IPS-18c (cell line): ENCODE measurements at regions not wholly inside any gene's neighbourhood (a gene's known extent, or its start where the extent isn't known, plus 50 kb on each side); places are given as distances from the start of the nearest gene placed in this dataset.

Experiments
- H3K4me3 ChIP-seq: 2 replicates; pipeline ENCODE4 v1.7.0; 2013; ENCODE audit warnings: low read depth, mild to moderate bottlenecking, low read length, moderate library complexity; ENCODE audit not compliant: insufficient read depth
- H3K9me3 ChIP-seq: one replicate; pipeline ENCODE4 v1.6.1; 2013; ENCODE audit warnings: mild to moderate bottlenecking, low read length, moderate library complexity; ENCODE audit not compliant: control insufficient read depth, insufficient read depth

DNA sequence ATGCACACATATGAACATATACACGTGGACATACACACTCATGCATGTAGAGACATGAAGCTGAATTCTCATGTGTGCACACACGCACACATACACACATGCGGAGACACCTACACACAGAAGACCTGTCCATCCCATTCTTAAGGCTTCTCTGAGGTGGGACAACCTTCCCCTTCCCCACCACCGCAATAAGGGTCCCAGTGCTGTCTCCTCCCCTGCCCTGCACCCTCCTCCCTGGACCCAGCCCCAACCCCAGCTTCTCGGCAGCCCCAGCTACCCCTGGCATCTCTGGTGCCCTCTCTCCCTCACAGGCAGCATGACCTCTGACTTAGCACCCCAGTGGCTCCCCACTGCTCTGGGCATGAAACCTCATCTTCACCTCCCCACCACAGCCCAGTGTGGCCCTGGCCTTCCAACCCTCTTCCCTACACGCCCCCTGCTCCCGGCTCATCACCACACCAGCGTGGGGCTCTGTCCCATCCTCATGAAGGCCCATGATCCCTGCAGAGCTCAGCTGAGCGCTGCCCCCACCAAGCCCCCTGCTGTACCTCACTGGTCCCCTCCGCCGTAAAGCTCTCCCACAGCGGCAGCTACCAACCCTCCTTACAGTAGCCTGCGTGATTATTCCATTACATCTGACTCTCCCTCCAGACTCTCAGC, 204.1 kb upstream of the ZNF536 start:
- Histone ChIP-seq H3K4me3 (no peak overlapping the region), H3K9me3 (no peaks in the 10 kb centered on the region)

DNA sequence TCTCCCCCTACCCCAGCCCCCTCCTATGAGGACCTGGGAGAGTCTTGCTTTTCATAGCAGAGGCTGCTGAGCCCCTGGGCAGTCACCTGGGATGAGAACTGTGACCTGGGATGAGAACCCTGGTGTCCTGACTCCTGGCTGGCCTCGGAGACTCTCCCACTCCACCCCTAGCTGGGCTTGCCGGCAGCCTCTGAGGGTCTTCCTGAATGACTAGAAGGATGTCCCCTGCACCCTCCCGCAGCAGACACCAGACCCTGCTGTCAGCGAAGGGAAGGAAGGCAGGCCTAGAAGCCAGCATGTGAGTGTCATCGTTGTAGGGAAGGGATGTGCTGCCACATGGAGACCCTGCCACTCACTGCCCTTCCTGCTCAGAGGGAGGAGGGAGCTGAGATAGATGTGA, 203.4 kb upstream of the ZNF536 start:
- H3K4me3 ChIP-seq: no peak overlapping the region
- no peaks in the 10 kb centered on the region for H3K9me3 ChIP-seq

DNA sequence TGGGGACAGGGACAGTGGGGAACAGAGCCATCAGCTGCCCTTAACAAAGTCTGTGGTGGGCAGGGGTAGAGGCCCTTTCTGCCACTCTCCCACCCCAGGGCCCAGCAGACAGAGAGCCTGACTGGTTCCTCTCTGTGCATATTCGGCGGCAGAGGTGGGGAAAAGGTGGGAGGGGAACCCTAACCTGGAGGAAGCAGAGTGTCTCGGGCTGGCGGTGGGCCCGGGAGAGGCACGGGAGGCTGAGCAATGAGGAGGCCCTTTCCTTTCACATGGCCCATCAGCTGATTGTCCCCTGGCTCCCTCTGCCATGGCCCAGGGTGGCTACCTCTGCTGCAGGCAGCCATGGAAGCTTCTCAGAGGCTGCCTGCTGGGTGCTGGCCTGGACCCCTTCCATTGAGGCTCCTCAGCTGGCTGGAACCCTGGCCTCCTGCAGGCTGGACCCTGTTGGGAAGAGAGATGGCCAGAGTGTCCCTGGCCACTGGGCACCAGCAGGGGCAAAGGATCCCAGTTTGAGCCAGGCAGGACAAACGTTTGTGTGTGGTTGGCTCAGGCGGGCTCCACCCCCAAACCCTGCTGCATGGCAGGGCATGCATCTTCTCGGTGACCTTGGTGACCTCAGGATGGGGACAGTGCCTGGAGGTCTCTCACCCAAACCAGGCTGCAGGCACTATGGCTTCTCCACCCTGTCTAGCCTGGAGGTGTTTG, 202.8 kb upstream of the ZNF536 start:
- H3K9me3 ChIP-seq: no peaks in the 10 kb centered on the region
- no peak overlapping the region for H3K4me3 ChIP-seq

DNA sequence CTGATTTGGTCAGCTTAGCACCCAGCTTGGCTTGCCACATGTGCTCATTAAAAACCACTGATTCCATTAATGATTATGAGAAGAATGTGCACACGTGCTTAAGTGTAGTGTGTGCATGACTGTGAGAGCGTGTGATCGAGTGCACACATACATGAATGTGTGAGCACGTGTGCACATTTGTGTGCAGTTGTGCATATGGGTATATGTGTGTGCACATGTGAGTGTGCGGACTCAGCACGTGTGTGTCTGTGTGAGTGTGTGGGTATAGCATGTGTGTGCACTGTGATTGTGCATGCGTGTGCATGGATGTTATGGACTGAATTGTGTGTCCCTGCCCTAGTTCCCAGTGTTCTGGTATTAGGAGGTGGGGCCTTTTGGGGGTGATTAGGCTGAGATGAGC, 202.1 kb upstream of the ZNF536 start:
- Histone ChIP-seq H3K4me3 (no peak overlapping the region), H3K9me3 (no peaks in the 10 kb centered on the region)

DNA sequence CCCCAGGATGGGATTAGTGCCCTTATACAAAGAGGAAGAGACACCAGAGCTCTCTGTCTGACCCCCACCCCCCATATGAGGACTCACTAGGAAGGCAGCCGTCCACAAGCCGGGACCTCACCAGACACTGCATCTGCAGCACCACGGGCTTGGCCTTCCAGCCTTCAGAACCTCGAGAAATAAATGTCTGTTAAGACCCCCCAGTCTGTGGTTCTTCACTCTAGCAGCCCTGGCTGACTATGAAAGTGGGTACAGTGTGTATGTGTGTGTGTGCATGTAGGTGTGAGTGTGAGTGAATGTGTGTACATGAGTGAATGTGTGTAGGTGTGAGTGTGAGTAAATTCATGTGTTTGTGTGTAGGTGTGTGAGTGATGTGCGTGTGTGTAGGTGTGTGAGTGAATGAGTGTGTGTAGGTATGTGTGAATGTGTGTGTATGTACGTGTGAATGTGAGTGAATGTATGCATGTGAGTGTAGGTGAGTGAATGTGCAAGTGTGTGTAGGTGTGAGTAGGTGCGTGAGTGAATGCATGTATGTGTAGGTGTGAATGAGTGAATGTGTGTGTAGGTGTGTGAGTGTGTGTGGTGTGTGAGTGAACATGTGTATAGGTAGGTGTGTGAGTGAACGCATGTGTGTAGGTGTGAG, 201.6 kb upstream of the ZNF536 start:
- H3K4me3 ChIP-seq: no peak overlapping the region
- H3K9me3 ChIP-seq: no peaks in the 10 kb centered on the region

DNA sequence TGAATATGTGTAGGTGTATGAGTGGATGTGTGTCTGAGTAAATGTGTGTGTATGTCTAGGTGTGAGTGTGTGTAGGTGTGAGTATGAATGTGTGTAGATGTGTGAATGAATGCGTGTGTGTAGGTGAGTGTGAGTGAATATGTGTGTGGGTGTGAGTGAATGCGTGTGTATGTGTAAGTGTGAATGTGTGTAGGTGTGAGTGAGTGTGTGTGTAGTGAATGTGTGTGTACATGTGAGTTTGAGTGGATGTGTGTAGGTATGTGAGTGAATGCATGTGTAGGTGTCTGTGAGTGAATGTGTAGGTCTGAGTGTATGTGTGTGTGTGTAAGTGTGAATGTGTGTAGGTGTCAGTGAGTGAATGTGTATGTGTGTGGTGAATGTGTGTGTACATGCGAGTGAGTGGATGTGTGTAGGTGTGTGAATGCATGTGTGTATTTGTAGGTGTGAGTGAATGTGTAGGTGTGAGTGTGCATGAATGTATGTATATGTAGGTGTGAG, 201.0 kb upstream of the ZNF536 start:
- no peaks in the 10 kb centered on the region for H3K9me3 ChIP-seq
- H3K4me3 ChIP-seq: no peak overlapping the region

DNA sequence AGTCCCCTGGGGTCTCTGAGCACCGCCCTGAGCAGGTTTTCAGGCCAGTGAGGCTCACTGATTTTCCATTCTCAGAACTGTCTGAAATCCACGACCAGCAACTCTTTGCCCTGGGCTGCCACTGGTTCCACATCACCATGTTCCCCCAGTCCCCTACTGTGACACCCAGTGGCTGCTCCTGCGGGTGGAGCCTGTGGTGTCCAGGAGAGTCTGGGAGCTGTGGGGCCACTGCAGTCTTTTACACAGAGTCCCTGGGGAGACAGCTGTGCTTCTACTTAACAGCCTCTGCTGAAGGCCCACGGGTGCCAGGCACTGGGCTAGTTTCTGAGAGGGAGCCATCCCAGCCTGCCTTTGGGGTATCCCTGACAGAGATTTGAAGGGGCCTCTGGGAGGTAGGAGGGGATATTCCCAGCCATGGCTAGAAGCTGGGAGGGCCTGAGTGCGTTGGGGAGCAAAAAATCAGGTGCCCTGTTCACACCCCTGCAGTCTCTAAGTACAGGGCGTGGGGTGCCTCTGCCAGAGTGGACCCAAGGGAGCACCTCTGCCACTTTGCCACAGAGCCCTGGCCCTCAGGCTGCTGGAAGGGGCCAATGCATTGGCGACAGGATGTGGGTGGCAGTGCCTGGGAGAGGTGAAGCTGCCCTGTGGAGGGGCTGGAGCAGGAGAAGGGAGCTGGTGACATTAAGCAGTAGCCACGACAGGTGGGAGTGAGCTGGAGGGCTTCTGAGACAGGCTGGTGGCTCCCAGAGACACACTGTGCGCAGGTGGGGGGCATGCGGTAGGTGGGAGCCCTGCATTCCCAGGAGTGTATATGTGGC, 200.2 kb upstream of the ZNF536 start:
- H3K4me3 ChIP-seq: no peak overlapping the region
- no peaks in the 10 kb centered on the region for H3K9me3 ChIP-seq

DNA sequence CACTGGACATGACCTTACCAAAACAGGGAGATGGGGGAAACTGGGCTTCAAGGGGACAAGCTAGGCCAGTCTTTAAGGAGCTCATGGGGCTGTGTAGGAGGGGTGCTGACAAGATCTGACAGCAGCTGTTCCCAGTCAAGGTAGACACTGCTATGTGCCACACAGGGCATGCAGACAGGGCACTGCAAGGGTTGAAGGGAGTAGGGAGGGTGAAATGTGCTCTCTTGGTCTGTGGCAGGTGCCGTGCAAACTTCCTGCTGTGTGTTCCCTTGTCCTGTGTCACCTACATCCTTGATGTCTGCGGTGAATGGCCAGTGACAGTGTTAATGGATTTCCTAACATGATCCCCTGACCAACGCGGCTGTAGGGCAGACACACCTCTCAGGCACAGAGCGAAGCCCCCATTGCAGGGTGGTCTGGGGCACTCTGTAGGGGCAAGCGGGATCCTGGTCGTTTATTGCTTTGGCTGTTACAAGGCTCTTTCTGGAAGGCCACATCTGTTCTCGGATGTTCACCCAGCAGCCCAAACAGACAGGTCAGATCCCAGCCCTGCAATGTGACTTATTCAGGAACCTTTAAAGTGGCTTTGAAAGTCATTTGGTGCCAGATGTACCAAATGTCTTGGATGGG, 199.5 kb upstream of the ZNF536 start:
- Histone ChIP-seq H3K4me3 (no peak overlapping the region), H3K9me3 (no peaks in the 10 kb centered on the region)

DNA sequence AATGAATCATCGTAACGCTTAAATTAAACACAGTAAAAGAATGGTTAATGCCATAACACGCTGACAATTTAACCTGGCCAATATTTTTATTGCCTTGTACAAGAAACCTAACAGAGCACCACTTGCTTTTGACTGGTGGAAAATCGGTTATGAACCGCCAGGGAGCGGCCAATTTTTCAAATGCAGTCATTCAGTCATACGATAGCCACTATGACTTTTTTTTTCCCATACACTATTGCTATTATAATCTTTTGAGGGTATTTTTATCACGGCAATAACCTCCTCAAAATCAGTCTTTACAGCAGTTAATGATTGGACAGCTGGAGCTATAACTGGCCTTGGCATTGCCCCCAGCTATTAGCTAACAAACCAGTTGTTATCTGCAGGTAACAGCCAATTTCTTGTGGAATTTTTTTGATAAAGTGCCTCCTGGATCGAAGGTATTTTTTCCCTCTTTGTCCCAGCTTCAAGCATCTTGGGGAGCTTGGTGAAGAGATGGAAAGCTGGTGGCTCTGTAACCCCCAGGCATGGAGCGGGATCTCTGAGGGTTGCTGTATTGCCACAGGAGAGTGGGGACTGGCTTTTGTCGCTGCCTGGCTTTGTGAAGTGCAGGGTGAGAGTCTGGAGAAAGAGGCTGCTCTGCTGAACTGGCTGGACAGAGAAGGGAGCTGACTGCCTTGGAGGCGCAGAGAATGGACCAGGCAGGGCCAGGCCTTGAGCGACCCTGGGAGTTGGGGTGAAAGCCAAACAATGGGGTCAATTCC, 198.4 kb upstream of the ZNF536 start:
- no peak overlapping the region for H3K4me3 ChIP-seq
- H3K9me3 ChIP-seq: no peaks in the 10 kb centered on the region

DNA sequence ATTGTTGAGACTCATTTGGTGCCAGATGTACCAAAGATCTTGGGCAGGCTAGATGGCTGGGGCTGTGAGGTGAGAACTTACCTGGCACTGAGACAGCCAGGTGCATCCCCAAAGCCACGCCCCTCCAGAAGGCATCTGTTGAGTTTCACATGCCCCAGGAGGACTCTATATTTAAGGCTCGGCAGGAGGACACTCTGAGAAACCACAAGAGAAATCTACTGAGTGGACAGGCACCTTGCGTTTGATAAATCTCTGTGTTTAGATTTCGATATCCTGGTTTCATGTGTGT, 197.9 kb upstream of the ZNF536 start:
- Histone ChIP-seq H3K9me3 (no peaks in the 10 kb centered on the region), H3K4me3 (no peak overlapping the region)

DNA sequence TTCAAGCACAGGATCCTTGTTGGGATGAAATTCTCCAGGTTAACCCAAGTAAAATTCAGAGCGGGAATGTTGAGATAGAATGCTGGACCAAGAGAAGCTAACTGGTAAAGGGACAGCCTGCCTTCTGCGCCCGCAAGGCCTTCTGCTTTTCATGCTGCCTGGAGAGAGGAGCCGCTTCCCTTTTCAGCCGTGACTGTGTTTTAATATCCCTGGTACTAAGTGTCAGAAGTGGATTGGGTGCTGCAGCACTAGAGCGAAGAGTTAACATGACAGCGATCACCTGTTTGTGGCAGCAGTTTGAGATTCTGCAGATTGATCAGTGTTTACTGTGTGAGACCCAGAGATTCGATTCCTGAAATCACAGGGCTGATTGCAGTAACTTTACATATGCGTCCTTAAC, 197.4 kb upstream of the ZNF536 start:
- Histone ChIP-seq H3K9me3 (no peaks in the 10 kb centered on the region), H3K4me3 (no peak overlapping the region)

DNA sequence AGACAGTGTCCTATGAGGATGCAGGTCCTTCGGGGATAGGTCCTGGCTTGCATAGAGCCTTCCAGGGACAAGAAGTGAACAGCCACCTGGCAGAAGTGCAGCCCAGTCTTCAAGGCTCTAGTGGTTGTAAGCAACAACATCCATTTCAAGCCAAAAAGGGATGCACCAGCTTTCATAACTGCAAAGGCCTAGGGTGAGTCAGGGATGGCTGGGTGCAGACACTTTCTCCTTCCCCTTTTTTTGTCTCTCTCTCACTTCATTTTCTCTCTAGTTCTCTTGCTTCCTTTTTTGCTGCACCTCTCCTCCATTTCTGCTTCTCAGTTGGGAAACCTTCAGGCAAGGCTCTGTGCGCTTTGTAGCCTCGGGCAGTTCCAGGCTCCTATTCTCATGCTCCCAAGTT, 196.2 kb upstream of the ZNF536 start:
- no peak overlapping the region for H3K4me3 ChIP-seq
- H3K9me3 ChIP-seq: no peaks in the 10 kb centered on the region

DNA sequence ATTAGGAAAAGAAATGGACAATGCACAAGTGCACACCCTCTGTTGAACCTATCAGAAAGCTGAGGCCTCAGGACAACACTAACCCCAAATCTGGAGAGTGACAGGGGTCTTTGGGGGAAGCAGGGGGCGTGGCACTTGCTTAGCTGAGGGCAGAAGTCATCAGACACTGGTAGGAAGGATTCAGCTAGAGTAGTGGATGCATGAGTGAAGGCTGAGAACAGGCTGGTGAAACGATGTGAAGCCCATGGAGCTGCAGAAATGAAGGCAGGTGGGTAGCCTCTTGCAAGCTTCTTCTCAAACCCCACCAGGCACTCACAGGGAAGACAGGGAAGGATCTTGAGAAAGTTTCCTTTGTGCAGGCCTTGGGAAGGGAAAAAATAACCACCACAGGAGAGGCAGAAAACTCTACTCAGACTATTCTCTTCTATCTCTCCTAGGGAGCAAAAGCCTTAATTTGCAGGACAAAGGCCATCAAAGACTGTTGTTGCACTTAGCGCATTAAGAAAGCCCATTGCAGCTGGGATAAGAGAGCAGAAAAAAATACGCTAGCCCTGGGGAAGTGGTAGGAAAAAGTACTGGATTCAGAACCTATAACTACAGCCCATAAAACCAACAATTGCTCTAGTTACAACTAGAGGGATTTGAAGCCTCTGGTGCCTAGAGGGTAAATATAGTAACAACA, 193.3 kb upstream of the ZNF536 start:
- Histone ChIP-seq H3K4me3 (no peak overlapping the region), H3K9me3 (no peaks in the 10 kb centered on the region)

DNA sequence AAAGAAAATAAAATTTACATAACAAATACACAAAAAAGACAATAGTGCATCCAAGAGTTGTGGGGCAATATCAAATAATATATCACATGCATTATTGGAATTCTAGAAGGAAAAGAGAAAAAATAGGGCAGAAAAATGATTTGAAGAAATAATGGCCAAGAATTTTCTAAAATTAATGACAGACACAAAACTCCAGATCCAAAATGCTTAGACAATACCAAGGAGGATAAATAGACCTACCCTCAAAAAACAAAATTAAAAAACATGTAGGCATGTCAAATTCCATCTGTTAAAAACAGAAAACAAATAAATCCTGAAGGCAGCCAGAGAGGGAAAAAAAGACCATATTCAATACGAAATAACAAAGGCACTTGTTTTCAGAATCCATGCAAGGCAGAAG, 191.5 kb upstream of the ZNF536 start:
- no peaks in the 10 kb centered on the region for H3K9me3 ChIP-seq
- no peak overlapping the region for H3K4me3 ChIP-seq

DNA sequence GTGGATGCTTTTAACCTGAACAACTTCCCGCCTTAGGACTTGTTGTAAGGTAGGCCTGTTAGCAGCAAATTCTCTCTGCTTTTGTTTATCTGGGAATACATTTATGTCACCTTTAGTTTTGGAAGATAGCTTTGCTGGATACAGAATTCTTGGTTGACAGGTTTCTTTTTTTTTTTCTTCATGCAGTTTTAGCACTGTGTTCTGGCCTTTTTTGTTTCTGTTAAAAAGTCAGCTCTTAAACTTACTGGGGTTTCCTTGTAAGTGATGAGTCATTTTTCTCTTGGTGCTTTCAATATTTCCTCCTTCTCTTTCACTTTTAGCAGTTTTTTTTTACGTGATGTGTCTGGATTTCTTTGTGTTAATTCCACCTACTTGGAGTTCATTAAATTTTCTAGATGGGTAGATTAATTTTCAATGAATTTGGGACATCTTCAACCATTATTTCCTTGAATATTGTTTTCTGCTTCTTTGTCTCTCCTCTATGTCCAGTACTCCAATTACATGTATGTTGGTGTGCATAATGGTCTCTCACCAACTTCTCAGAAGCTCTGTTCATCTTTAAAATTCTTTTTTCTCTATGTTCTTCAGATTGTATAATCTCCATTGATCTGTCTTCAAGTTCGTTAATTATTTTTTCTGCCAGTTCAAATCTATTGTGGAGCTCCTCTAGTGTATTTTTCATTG, 188.2 kb upstream of the ZNF536 start:
- no peak overlapping the region for H3K4me3 ChIP-seq
- no peaks in the 10 kb centered on the region for H3K9me3 ChIP-seq
